ELF-1 (cell line): ENCODE measurements at regions not wholly inside any gene's neighbourhood (a gene's known extent, or its start where the extent isn't known, plus 50 kb on each side); places are given as distances from the start of the nearest gene placed in this dataset.

ENCODE experiments used
- DNase-seq: peaks from one replicate; pipeline ENCODE4 v3.0.0-alpha.2; 2016; ENCODE audit warnings: low read depth, low spot score

DNA sequence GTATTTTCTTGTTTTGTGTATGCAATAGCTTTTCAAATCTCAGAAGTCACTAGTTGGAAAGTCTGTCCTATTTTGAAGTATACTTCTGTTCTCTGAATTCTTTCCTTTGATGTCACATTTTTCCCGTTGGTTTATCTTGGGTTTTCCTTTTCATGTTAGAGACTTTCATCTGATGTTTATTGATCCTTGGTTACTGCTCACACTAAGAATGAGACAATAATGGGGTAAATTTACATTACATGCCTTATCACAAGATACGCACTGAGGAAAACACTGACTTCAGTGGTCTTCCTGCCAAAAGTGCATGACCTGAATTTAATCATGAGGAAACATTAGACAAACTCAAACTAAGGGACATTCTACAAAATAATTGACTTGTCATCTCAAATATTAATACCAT is 63.5 kb upstream of the C1GALT1 start:
- DNase-seq, result no peak

DNA sequence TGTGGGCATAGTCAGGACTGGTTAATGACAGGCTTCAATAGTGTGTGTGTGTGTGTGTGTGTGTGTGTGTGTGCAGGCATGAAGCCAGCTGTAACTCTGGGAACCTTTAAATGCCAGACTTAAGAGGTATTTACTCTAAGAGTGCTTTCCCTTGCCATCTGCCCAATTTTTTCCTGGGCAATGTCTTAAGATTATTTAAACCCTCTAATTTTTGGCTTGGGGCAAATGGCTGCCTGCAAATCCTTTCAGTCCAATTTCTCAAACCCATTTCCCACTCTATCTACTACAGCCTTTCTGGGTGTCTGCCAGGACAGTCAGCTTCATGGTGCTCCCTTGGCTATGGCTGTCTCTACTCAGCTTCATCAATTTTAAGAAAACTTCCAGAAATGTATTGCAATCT is 62.6 kb upstream of the C1GALT1 start:
- DNase-seq, result no peak

DNA sequence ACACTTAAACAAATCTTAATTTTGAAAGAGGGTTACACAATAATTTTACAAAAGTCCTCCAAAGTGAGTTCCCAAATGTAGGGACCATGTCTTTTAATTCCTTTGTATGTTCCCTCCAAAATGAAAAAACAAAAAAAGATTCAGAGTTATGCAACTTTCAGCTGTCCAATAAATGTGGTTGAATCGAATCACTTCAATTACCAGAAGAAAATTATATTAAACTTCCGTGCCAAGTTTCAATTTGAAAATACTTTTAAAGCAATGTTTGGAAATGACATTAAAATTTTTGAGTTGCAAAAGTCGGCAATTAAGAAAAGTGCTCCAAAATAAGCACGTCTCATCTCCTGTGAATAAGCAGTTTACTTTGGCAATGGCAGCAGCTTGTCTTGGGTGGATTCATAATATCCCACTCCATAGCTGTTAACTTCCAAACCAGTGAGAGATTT is 60.3 kb upstream of the C1GALT1 start:
- DNase-seq, result no peak

DNA sequence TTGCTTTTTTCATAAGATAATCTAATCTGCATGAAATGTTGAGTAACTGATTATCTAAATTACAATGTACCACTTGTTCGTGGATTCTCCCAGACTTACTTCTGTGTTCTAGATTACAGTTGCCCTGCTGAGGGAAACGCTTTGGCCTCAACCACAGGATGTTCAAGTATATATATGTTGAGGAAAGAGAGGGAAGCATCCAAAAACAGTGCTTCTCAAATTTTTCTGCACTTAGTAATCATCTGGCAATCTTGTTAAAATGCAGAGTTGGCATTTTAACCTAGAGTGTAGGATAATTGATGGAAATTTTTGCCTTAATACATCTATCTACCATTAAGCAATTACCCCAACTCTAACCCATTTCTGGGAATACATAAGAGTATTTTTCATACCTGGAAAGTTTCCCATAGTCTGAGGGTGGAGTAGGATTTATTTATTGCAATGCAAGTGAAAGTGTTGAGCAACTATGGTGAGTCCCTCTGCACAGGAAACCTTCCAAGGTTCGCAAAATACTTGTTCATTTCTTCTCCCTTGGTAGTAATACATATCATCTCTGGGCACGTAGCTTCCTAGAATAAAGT is 59.6 kb upstream of the C1GALT1 start:
- no peak for DNase-seq

DNA sequence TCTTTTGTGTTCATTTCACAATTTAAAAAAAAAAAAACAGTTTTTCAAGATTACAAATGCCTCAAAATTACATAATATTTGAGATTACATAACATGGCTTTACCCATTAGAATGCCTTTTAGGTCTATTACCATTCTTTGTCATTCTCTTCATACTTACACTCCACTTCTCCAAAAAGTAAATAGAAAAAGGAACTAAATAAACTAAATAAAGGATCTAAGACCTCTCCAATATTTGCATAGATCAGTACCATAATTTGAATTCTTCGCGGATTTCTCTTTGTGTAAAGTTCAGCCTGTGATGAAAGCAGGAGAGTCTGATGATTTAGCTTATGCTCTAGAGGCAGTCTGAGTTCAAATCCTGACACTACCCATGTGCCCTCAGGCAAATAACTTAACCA is 56.4 kb upstream of the C1GALT1 start:
- no peak for DNase-seq

DNA sequence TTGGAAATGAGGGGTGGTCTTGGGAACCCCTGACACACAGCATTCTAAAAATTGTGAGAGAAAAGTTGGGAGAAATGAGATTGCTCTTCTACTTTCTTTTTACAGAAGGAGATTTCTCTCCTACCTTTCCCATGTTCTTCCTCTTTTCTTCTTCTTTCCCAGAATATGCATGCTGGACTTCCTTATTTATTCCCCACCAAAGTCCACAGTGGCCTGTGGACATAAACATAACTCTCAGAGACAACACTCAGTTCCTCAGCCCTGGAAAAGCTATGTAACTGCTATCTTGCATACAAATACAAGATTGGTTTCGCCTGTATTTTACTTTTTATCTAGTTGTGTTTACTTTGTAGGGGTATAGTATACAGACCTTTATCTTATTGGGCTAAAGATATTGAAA is 54.6 kb upstream of the C1GALT1 start:
- DNase-seq, result no peak

DNA sequence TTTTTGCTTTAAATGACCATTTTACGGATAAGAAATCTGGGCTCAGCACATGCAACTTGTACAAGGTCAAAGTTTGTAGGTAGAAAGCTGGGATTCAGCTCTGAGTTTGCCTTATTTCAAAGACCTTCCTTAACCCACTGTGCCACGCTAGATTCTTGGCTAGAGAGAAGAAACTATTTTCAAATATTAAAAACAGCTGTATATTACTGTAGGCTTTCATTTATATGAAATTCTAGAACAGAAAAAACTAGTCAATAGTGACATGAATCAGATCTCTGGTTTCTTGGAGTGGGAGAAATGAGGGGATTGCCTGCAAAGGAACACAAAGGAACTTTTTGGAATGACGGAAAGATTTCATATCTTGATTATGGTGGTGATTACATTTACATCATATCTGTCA is 53.0 kb upstream of the C1GALT1 start:
- DNase-seq, result no peak

DNA sequence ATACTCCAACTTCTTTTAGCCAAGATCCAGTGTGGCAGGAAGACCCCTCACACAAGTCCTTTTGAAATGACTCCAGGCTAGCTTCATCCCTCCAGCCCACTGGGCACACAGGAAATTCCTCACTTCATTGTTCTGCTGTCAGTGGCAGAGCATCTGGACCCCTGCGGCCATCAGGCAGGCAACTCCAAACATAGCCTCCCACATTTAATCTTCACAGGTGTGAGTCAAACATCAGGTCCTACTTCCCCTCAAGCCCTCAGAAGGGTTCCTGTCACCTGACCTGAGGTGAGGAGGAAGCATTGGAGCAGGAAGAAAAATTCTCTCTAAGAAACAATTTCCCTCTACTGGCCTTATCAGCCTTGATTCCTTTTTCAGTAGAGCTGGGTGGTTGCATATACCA is 51.1 kb upstream of the C1GALT1 start:
- peak; percentile 71 for DNase-seq
